Neural cell (in vitro differentiated cells): ENCODE measurements at regions not wholly inside any gene's neighbourhood (a gene's known extent, or its start where the extent isn't known, plus 50 kb on each side); places are given as distances from the start of the nearest gene placed in this dataset.
A peak's percentile ranks its signal among the peaks of the same experiment; 100 is the strongest.

Experiments
- H2AFZ ChIP-seq: fragments of 200-600, 300-800 bp; sonication (generic), shearing (Covaris generic); 2 replicates; pipeline ENCODE4 v1.6.0; 2014; ENCODE audit warnings: low read depth, mild to moderate bottlenecking, antibody characterized with exemption, low read length, moderate library complexity
- H3F3A ChIP-seq: fragments of 200-600 bp; shearing (Covaris generic); 2 replicates; pipeline ENCODE4 v1.6.1; 2016; ENCODE audit warnings: mild to moderate bottlenecking, moderate library complexity, mixed read lengths, antibody characterized with exemption, low read length; ENCODE audit not compliant: insufficient read depth, poor library complexity, severe bottlenecking
- H3K27ac ChIP-seq: fragments of 200-600, 300-800 bp; sonication (generic), shearing (Covaris generic); 2 replicates; pipeline ENCODE4 v1.5.1; 2014; ENCODE audit warnings: mild to moderate bottlenecking, low read length, moderate library complexity
- H3K27me3 ChIP-seq: fragments of 300-800, 200-600 bp; sonication (generic), shearing (Covaris generic); 2 replicates; pipeline ENCODE4 v1.6.0; 2014; ENCODE audit warnings: mild to moderate bottlenecking, low read depth, low read length, moderate library complexity; ENCODE audit not compliant: insufficient read depth
- H3K36me3 ChIP-seq: fragments of 300-800, 200-600 bp; sonication (generic), shearing (Covaris generic); 2 replicates; pipeline ENCODE4 v1.5.1; 2014; ENCODE audit warnings: mild to moderate bottlenecking, antibody characterized with exemption, low read length, moderate library complexity; ENCODE audit not compliant: insufficient read depth
- H3K4me2 ChIP-seq: fragments of 300-800, 200-600 bp; sonication (generic), shearing (Covaris generic); 2 replicates; pipeline ENCODE4 v1.6.0; 2014; ENCODE audit warnings: mild to moderate bottlenecking, low read length
- H3K4me3 ChIP-seq: fragments of 300-800, 200-600 bp; sonication (generic), shearing (Covaris generic); 2 replicates; pipeline ENCODE4 v1.5.1; 2014; ENCODE audit warnings: mild to moderate bottlenecking, low read length, moderate library complexity
- H3K79me2 ChIP-seq: fragments of 200-600 bp; shearing (Covaris generic); replicated peaks from 2 replicates; pipeline ENCODE4 v1.6.0; 2014; ENCODE audit warnings: mild to moderate bottlenecking, low read length, moderate library complexity; ENCODE audit not compliant: insufficient read depth
- H3K9ac ChIP-seq: fragments of 300-800, 200-600 bp; sonication (generic), shearing (Covaris generic); 2 replicates; pipeline ENCODE4 v1.6.1; 2016; ENCODE audit warnings: mild to moderate bottlenecking, low read length, mixed read lengths
- H3K9me2 ChIP-seq: fragments of 200-600 bp; shearing (Covaris generic); 2 replicates; pipeline ENCODE4 v1.6.1; 2016; ENCODE audit warnings: mild to moderate bottlenecking, low read length, mixed read lengths; ENCODE audit not compliant: insufficient read depth
- H3K9me3 ChIP-seq: fragments of 200-600, 300-800 bp; sonication (generic), shearing (Covaris generic); 2 replicates; pipeline ENCODE4 v1.6.1; 2016; ENCODE audit warnings: mild to moderate bottlenecking, mixed run types, low read length, moderate library complexity, mixed read lengths
- H4K20me1 ChIP-seq: fragments of 200-600 bp; shearing (Covaris generic); 2 replicates; pipeline ENCODE4 v1.6.1; 2016; ENCODE audit warnings: mild to moderate bottlenecking, mixed run types; ENCODE audit not compliant: insufficient read depth
- CTCF ChIP-seq: fragments of 450-650 bp; IDR thresholded peaks from 2 replicates; pipeline ENCODE4 v1.5.1; 2014; ENCODE audit warnings: antibody characterized with exemption, mild to moderate bottlenecking, moderate library complexity; ENCODE audit not compliant: poor library complexity, severe bottlenecking
- EP300 ChIP-seq: fragments of 450-650 bp; conservative IDR thresholded peaks from 2 replicates; pipeline ENCODE4 v1.6.1; 2014; ENCODE audit warnings: antibody characterized with exemption, mild to moderate bottlenecking, moderate library complexity; ENCODE audit not compliant: poor library complexity, severe bottlenecking
- EZH2 ChIP-seq: fragments of 200-600, 300-800 bp; shearing (Covaris generic), sonication (generic); IDR thresholded peaks from 2 replicates; pipeline ENCODE4 v1.6.1; 2014; ENCODE audit warnings: antibody characterized with exemption, low read length, borderline replicate concordance, mild to moderate bottlenecking; ENCODE audit not compliant: insufficient read depth, poor library complexity, severe bottlenecking
- MXI1 ChIP-seq: fragments of 450-650 bp; conservative IDR thresholded peaks from 2 replicates; pipeline ENCODE4 v1.6.1; 2014; ENCODE audit warnings: antibody characterized with exemption, mild to moderate bottlenecking; ENCODE audit not compliant: poor library complexity, severe bottlenecking
- POLR2AphosphoS5 ChIP-seq: IDR thresholded peaks from 2 replicates; pipeline ENCODE4 v1.6.1; 2012
- RAD21 ChIP-seq: fragments of 450-650 bp; conservative IDR thresholded peaks from 2 replicates; pipeline ENCODE4 v1.6.1; 2014; ENCODE audit warnings: antibody characterized with exemption, mild to moderate bottlenecking, moderate library complexity
- REST ChIP-seq: IDR thresholded peaks from 2 replicates; pipeline ENCODE4 v1.6.1; 2012; ENCODE audit warnings: borderline replicate concordance
- SMC3 ChIP-seq: fragments of 450-650 bp; conservative IDR thresholded peaks from 2 replicates; pipeline ENCODE4 v1.6.1; 2014; ENCODE audit warnings: antibody characterized with exemption, mild to moderate bottlenecking, moderate library complexity; ENCODE audit not compliant: poor library complexity
- TAF1 ChIP-seq: IDR thresholded peaks from 2 replicates; pipeline ENCODE4 v1.6.1; 2012; ENCODE audit warnings: low read depth

DNA sequence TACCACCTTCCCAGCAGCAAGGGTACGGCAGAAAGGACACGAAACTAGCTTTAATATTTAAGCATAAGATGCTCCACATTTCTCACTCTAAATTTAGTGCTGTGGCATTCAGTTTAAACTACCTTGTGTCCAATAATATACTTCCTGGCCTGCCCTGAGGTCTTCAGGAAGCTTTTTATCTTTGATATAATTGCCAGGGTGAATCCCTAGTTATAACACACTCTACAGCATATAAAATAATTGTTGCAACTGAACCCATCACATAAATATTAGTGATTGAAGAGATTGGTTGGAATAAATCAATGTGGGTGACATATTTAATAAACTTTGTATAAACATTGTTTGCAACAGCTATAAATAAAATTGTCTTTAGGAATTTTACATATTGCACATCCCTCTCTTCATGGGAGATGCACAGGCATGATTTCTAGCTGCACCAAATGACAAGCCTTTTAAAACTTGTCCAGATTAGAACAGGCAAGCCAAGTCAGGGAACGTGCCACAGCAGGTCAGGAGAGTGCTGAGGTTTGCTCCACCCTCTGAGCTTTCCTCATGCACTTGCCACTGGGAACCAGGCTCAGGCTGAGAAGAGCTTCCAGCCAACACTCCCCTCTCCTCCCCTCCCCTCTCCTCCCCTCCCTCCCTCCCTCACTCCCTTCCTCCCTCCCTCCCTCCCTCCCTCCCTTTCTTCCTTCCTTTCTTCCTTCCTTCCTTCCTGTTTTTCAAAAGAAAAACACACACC is 623.2 kb upstream of the PKN2 start:
- Histone ChIP-seq H2AFZ (no peak overlapping the region), H3K36me3 (no peaks in the 10 kb centered on the region), H4K20me1 (no peaks in the 10 kb centered on the region), H3K79me2 (no peaks in the 10 kb centered on the region), H3F3A (no peaks in the 10 kb centered on the region), H3K4me3 (no peak overlapping the region), H3K27me3 (no peaks in the 10 kb centered on the region), H3K9me2 (no peaks in the 10 kb centered on the region), H3K9ac (no peak overlapping the region), H3K27ac (no peak overlapping the region), H3K4me2 (no peak overlapping the region), H3K9me3 (no peaks in the 10 kb centered on the region)
- TF ChIP-seq POLR2AphosphoS5 (no peak), EZH2 (no peak), MXI1 (no peak), REST (no peak), EP300 (no peak), RAD21 (no peak), SMC3 (no peak), TAF1 (no peak), CTCF (no peak)

DNA sequence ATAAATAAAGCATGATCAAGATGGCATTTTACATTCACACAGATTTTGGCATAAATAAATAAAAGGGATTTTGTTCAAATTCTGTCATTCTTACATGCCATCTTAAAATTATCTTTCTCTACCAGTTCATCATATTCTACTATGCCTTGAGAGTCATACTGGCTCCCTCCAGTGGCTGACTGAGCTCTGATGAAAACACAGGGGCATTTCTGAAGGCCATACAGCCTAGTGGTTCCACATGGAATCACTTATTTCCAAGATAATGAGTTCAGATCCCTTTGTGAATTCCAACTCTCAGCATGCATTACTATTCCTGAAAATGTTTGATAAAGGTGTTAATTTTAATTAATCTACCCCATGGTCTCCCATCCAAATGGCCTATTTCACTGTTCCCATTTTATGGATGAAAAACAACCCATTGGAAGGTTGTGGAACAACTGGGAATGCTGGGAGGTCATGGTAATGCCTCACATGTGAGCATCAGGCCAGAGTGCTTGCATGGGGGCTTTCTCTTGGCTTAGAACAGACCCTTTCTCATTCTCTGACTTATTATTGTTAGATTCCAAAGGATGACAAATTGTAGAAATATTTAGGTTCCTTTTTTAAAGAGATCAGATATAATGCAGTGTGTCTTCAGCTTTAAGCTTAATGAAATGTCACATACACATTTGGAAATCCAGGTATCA is 622.4 kb upstream of the PKN2 start:
- Histone ChIP-seq H3K9me3 (no peaks in the 10 kb centered on the region), H3K9me2 (no peaks in the 10 kb centered on the region), H3K9ac (no peak overlapping the region), H3K4me3 (no peak overlapping the region), H3K4me2 (no peak overlapping the region), H4K20me1 (no peaks in the 10 kb centered on the region), H3K27me3 (no peaks in the 10 kb centered on the region), H3K79me2 (no peaks in the 10 kb centered on the region), H3K27ac (no peak overlapping the region), H3K36me3 (no peaks in the 10 kb centered on the region), H3F3A (no peaks in the 10 kb centered on the region), H2AFZ (no peak overlapping the region)
- TF ChIP-seq SMC3, result peak; percentile 69
- peak; percentile 69 for TF ChIP-seq CTCF
- TF ChIP-seq RAD21, result peak; percentile 64
- no peak for TF ChIP-seq EP300
